ENCODE measurements at regions not wholly inside any gene's neighbourhood (a gene's known extent, or its start where the extent isn't known, plus 50 kb on each side); places are given as distances from the start of the nearest gene placed in this dataset.

DNA sequence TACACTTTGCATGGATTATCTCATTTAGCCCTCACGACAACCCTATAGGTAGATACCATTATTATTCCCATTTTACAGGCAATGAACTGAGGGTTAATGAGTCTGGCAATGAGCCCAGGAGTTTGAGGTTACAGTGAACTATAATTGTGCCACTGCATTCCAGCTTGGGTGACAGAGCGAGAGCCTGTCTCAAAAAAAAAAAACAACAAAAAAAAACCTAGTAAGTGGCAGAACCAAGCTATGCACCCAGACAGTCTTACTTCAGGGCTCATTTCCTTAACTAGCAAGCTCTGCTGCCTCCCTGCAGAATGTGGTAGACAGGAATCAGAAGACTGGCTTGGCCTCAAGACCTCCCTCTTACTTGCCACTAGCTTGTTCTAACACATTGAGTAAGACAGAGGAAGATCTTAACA, 71.9 kb upstream of the RREB1 start:
- TF ChIP-seq, protein P1, sequence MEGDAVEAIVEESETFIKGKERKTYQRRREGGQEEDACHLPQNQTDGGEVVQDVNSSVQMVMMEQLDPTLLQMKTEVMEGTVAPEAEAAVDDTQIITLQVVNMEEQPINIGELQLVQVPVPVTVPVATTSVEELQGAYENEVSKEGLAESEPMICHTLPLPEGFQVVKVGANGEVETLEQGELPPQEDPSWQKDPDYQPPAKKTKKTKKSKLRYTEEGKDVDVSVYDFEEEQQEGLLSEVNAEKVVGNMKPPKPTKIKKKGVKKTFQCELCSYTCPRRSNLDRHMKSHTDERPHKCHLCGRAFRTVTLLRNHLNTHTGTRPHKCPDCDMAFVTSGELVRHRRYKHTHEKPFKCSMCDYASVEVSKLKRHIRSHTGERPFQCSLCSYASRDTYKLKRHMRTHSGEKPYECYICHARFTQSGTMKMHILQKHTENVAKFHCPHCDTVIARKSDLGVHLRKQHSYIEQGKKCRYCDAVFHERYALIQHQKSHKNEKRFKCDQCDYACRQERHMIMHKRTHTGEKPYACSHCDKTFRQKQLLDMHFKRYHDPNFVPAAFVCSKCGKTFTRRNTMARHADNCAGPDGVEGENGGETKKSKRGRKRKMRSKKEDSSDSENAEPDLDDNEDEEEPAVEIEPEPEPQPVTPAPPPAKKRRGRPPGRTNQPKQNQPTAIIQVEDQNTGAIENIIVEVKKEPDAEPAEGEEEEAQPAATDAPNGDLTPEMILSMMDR (IDR thresholded peaks at IDR 0.05), result no peak
- no peak for TF ChIP-seq POLR2AphosphoS5 (IDR thresholded peaks at IDR 0.05)
